PFSK-1 (cell line): ENCODE measurements at regions not wholly inside any gene's neighbourhood (a gene's known extent, or its start where the extent isn't known, plus 50 kb on each side); places are given as distances from the start of the nearest gene placed in this dataset.

Experiments
- POLR2AphosphoS5 ChIP-seq: IDR thresholded peaks from 2 replicates; pipeline ENCODE4 v1.6.1; 2012; ENCODE audit warnings: low read depth, mild to moderate bottlenecking, control low read depth, low read length, moderate library complexity
- SIN3A ChIP-seq: IDR thresholded peaks from 2 replicates; pipeline ENCODE4 v1.6.1; 2012; ENCODE audit warnings: mild to moderate bottlenecking, low read length, moderate library complexity, borderline replicate concordance; ENCODE audit not compliant: insufficient read depth
- TAF1 ChIP-seq: IDR thresholded peaks from 2 replicates; pipeline ENCODE4 v1.6.1; 2012; ENCODE audit warnings: low read length, control low read depth, borderline replicate concordance; ENCODE audit not compliant: insufficient read depth

GRCh38 chr10:121276822-121277221, 321.4 kb downstream of the FGFR2 start:
- no peak for TF ChIP-seq POLR2AphosphoS5
- no peak for TF ChIP-seq SIN3A
- no peak for TF ChIP-seq TAF1
